CD1c-positive myeloid dendritic cell (primary cell): ENCODE measurements at regions not wholly inside any gene's neighbourhood (a gene's known extent, or its start where the extent isn't known, plus 50 kb on each side); places are given as distances from the start of the nearest gene placed in this dataset.

Experiments
- DNase-seq: peaks from one replicate; pipeline ENCODE4 v3.0.0-alpha.2; 2016; ENCODE audit errors: extremely low spot score

DNA sequence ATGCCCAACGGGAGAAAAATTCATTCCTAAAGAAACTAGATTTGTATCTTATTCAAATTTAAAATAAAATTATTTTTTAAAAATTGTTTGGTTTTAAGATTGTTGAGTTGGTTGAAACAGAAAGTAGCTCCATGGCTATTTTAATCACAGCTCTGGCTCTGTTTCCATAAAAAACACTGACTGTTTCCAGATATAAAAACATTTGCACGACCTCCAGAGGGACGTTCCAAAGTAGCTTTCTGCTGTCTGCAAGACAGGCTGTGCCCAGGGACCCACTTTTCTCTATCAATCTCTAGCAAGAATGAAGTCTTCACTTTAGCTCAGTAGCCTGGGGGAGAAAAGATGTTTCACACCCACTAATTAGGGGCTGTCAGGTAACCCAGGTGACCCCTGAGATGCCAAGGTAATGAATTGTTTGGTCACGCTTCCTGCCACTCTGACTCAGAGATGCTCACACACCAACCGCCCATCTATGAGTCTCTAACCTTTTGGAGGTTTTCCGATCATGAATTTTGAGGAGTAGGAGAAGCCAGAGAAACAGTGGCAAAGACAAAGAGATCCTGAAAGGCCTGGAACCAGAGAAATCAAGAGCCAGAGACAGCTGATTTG, 220.1 kb upstream of the SOX9 start:
- DNase-seq, result no peak

DNA sequence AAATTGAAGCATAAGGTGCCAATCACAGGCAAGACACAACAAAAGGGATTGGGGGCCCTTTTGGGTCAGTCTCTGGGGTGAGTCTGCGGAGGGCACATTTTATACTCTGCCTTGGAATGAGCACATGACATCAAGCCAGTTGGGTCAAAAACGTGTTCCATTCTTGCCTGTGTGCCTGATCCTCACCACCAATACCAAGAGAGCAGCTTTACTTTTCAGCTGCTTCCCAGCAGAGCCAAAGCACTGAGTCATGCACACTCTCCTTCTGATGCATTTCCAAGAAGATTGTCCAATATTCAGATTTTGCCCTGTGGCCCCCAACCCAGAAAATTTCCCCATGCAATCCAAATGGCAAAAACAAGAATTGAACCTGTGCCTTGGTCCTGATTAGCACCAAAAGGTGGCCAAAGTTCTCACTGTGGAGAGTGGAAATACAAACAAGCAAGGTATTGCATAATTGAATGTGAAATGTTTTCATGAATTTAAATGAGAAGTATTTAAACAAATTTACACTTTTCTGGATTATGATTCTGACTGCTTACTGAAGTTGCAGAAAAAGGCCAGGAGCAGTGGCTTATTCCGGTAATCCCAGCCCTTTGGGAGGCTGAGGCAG, 217.8 kb upstream of the SOX9 start:
- no peak for DNase-seq

DNA sequence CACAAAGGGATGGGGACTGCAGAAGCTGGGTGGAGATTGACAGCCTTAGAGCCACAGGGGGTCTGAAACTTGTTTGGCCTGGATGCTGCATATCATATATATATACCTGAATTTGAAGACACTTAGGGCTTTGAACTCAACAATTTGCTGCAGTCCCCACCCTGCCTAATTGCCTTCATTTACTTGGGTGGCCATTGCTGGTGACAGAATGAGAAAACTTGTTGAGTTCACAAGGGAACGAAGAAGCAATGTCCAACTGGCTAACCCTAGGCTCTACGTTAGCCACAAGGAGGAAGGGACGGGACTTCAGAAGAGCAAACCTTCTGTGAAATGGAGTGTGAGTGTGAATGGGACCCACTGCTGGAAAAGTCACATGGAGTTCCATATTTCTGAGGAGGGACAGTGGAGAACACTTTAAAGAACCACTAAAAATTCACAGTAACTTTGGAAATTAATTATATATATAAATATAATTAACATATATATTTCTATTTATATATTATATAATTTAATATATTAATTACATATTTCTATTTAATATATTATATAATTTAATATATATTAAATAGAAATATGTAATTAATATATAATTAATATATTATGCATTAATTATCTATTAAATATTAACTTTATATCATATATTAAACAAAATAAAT, 215.3 kb upstream of the SOX9 start:
- DNase-seq, result no peak

DNA sequence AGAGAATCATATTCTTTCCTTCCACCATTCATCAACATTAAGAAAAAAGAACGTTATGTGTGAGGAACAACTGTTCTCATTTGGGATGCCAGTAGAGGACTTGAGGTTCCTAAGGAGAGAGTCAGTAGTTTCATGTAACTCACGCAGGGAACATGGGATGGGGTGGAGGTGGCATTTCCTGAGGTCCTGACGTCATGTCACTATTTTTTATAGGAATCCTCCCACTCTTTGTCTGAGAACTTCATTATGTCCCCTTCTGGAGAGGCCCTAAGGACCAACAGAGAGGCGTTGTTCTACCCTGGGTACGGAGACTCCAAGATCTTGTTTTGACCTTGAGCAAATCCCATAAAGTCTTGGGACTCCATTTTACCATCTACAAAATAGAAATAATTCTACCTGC, 211.7 kb upstream of the SOX9 start:
- DNase-seq, result no peak

GRCh38 chr17:71910002-71910401, 210.8 kb upstream of the SOX9 start:
- no peak for DNase-seq

DNA sequence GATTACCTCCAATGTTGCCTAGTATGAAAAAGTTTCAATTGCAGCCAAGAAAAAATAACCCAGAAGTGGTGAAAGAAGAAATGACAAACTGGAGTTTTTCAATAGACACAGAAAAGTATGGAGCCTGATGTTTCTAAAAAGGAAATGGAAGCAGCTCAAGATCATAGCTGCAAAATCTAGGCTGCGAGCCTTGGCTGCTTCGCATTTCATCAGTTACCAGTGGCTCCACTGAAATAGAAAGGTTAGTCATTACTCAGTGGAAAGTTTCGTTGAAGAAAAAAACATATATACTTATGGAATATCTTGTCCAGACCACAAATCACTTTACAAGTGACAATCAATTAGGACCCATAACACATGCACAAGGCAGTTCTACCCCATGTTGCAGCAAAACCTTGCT, 206.8 kb upstream of the SOX9 start:
- no peak for DNase-seq

GRCh38 chr17:71914812-71915211, 206.0 kb upstream of the SOX9 start:
- DNase-seq, result no peak

DNA sequence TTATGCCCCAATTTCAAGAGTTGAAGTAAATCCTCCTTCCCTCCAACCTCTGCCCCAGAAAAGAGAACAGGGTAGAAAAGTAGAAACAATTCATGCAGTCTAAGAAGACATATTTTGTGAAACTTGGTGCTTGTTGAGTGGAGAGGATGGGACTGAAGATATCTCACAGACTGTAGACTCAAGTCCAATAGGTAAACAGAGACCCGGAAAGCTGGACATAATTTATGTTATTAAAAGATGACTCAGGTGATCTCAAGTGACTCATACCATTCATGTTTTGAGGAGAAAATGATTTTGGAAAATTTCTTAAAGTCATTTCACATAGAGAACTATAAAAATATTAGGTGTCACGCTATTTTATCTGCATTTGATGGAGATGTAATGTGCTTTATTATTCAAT, 203.1 kb upstream of the SOX9 start:
- no peak for DNase-seq

DNA sequence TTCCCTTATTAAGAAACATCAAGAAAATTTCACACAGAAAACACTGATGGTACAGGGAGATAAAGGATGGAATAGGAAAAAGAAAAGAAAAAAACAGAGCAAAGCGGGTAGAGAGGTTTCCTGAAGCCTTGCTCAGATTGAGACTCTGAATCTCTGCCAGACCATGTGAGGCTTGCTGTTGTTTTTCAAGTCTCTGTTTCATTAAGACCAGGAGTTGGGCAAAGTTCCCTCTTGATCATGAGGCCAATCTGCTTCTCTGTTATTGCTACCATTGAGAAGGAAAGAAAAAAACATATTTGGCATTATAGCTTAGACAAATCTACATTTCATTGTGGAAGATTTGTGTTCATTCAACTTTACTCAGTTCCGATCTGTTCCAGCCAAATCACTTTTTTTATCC, 201.6 kb upstream of the SOX9 start:
- no peak for DNase-seq

GRCh38 chr17:71919896-71920295, 200.9 kb upstream of the SOX9 start:
- no peak for DNase-seq

GRCh38 chr17:71921796-71922195, 199.0 kb upstream of the SOX9 start:
- no peak for DNase-seq

GRCh38 chr17:71922439-71922838, 198.4 kb upstream of the SOX9 start:
- no peak for DNase-seq

DNA sequence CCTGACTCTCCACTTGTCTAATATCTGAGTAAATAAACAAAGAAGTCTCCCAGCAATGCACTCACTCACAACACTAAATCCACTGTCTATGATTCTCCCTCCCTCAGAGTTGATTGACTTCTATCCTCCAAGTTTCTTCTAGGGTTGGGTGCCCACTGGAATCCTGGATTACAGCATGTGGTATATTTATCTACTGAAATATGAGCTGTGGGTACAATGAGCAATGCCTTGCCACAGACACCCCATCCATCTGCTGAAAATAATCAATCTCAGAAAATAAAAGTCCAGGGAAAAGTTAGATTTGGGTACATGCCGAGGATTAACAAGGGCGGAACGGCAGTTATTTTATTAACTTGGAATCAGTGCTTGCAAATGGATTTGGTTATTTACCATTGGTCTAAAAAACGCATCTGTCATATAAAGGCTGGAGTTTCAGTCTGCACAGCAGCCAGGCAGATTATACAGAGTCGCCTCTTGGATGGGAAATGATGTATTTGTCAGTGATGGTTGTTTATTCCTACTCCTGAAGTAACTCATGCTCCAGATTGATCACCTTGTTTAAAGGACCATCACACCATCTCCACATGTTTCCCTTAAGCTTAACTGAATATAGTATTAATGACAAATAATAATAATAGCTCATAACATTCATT, 193.9 kb upstream of the SOX9 start:
- DNase-seq, result no peak

DNA sequence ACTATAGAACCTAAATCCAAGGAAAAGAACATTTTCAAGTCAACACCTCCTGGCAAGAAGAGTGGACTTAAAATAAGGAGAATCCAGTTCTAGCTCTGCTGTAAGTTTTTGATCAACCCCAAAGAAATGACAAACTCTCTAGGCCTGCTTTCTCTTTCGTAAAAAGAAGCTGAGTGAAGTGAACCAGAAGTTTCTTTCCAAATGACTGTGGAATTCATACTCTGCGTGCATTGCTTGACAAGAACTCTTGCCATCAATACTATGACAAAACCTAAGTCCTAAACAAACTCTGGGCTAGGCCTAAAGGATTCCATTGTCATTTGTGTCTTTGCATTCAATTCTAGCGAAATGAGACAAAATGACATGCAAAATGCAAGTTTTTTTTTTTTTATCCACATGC, 187.5 kb upstream of the SOX9 start:
- DNase-seq, result no peak

DNA sequence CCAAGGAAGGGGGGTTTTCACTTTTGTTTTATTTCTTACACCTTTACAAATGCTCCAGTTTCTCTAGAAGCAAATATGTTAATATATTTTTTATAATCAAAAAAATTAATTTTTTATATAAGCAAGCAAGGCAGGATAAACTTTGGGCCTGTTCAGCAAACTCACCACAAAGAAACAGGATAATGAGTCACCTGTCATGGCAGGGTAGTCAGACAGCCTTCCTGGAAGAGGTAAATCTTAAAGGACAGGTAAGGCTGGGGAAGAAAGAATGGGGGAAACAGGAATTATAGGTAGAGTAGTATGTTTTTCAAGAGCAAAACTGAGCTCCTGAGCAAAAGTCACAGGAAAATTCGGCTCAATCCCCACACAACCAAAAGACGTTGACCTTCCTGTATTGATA, 186.3 kb upstream of the SOX9 start:
- DNase-seq, result no peak

GRCh38 chr17:71935341-71935740, 185.5 kb upstream of the SOX9 start:
- no peak for DNase-seq

GRCh38 chr17:71936977-71937376, 183.8 kb upstream of the SOX9 start:
- DNase-seq, result no peak

- DNase-seq, result no peak
These were observed 182.9 kb upstream of the SOX9 start for GRCh38 chr17:71937914-71938313.

GRCh38 chr17:71938340-71939010, 182.3 kb upstream of the SOX9 start:
- no peak for DNase-seq

DNA sequence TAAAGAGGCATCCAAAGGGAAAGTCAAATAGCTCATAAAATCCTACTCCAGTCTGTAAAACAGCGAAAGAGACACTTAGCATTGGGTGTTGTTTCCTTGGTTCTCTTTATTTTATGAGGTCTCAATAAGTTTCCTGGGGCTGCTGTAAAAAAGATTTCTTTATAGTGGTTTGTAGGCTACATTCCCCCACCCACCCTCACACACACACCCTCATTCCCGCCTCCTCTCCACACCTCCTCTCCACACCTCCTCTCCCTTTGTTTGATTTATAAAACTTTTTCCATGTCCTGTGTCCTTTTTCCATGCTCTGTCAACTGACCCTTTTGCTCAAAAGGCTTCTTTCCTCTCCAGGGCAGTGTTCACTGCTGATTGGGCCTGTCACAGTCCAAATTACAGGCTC, 178.9 kb upstream of the SOX9 start:
- DNase-seq, result no peak

DNA sequence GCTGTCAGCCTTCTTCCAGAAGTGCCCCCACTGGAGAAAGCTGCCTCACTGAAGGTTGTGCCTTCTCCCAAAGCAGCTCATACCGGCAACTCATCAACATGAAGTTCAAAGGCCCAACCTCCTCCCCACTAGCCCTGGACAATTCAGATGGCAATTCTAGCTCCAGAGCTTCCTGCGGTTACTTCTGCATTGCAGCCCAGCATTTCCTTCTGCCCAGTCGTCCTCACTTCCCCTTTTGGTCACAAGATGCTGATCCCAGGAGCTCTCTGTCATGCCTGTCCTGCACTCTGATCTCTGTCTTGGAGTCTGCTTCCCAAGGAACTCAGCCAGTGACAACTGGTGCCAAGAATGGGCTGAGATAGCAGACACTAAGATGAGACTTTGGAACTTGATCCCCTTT, 178.2 kb upstream of the SOX9 start:
- DNase-seq, result no peak

DNA sequence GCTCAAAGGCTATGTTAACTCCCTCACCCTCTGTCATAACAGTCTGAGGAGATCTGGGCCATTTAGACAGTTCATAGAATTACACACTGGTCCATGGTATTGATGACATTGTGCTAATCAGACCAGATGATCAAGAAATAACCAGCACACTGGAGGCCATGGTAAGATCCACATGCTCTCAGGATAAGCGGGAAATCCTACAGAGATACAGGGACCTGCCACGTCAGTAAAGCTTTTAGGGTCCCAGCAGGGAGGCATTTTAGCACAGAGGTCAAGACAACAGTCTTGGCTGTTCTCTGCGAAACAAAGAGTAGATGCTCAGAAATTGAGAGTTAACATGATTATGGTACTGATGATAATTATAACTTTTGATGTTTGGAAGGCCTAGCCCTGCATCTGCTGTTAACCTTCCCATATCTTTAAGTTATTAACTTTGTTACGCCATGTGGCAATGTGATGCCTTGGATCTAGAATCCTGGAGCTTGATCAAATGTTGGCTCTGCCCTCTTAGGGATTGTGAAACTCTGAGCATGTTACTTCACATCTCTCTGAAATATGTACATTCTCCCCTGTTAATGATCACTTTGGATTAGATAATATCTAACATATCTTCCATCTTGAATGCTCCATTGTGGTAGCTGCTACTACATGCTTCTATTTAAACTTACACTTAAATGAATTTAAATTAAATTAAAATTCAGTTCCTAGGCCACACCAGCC, 172.0 kb upstream of the SOX9 start:
- DNase-seq, result no peak
